Sigmoid colon (tissue), 6 donors: ENCODE measurements at regions not wholly inside any gene's neighbourhood (a gene's known extent, or its start where the extent isn't known, plus 50 kb on each side); places are given as distances from the start of the nearest gene placed in this dataset.

ENCODE experiments used
- DNase-seq: peaks from one replicate; pipeline ENCODE4 v3.0.0-alpha.2; 2019
- H3K27ac ChIP-seq, 4 donors: fragments of 200-600 bp; sonication (generic); one replicate each; pipeline ENCODE4 v1.5.1; 2016 to 2019; ENCODE audit warnings: mild to moderate bottlenecking in 1 of 4
- H3K27me3 ChIP-seq, 3 donors: fragments of 200-600 bp; sonication (generic); one replicate each; pipeline ENCODE4 v1.5.1; 2019; ENCODE audit warnings: mild to moderate bottlenecking in 1 of 3
- H3K36me3 ChIP-seq, 4 donors: fragments of 200-600 bp; sonication (generic); one replicate each; pipeline ENCODE4 v1.5.1; 2016 to 2019
- H3K4me1 ChIP-seq, 4 donors: fragments of 200-600 bp; sonication (generic); one replicate each; pipeline ENCODE4 v1.5.1; 2017 to 2019
- H3K4me3 ChIP-seq, 4 donors: fragments of 200-600 bp; sonication (generic); one replicate each; pipeline ENCODE4 v1.5.1; 2017 to 2019; ENCODE audit warnings: mild to moderate bottlenecking in 2 of 4, moderate library complexity in 1 of 4
- H3K9me3 ChIP-seq, 4 donors: fragments of 200-600 bp in 3 of 4; sonication (generic) in 3 of 4; one replicate each; pipeline versions ENCODE4 v1.5.1 to v1.6.1; 2013 to 2019
- CTCF ChIP-seq, 4 experiments: fragments of 450-650 bp in 3 of 4; fragments of 200-600 bp in 1 of 4; IDR thresholded peaks; one replicate each; pipeline ENCODE4 v1.5.1; 2016 to 2019; ENCODE audit warnings: antibody characterized with exemption in 4 of 4, mild to moderate bottlenecking in 3 of 4, moderate library complexity in 2 of 4
- EP300 ChIP-seq, 4 donors: sonication (generic); formaldehyde crosslinking; IDR thresholded peaks; one replicate each; pipeline ENCODE4 v1.6.1; 2017; ENCODE audit warnings: antibody characterized with exemption in 4 of 4
- POLR2A ChIP-seq, 2 donors: fragments of 450-650 bp; IDR thresholded peaks; one replicate each; pipeline ENCODE4 v1.6.1; 2016; ENCODE audit warnings: antibody characterized with exemption in 2 of 2, mild to moderate bottlenecking in 2 of 2, moderate library complexity in 2 of 2
- POLR2AphosphoS5 ChIP-seq, 4 donors: sonication (generic); formaldehyde crosslinking; IDR thresholded peaks; one replicate each; pipeline ENCODE4 v1.6.1; 2017; ENCODE audit warnings: antibody characterized with exemption in 4 of 4
- WGBS, 2 donors: extraction: QIAGEN DNeasy Blood & Tissue Kit; methylation state at CpG; one replicate each; pipeline ENCODE4 v1.1.7; 2013; 5-methylcytosine and 5-hydroxymethylcytosine counted together
- intact Hi-C: fragments of 100-400 bp; cut with DNase I; formaldehyde crosslinking; loops from one replicate; pipeline ENCODE4 v1.15.1; 2023
- donor health status: healthy with polysubstance abuse.
- donor health status: healthy.

GRCh38 chr1:87712261-87713010 lies 383.8 kb downstream of the LMO4 start:
- no peak for TF ChIP-seq POLR2AphosphoS5 (IDR thresholded peaks at IDR 0.05)
- no peak for TF ChIP-seq POLR2A (IDR thresholded peaks at IDR 0.05)
- TF ChIP-seq EP300 (IDR thresholded peaks at IDR 0.05), result no peak
- 48 to 74% methylated on average over 2 of the region's 2 CpGs for WGBS, 2 donors
- intact Hi-C loops, result no loop called here
- no peak overlapping the region for H3K27ac ChIP-seq
- H3K27me3 ChIP-seq, result no peaks in the 10 kb centered on the region
- peaks cover 0 to 12% (median 5%) of the 10 kb centered on the region in 4 donors for H3K4me1 ChIP-seq
- no peak overlapping the region for H3K4me3 ChIP-seq
- DNase-seq, result no peak
- H3K36me3 ChIP-seq, result no peaks in the 10 kb centered on the region
- H3K9me3 ChIP-seq, result no peaks in the 10 kb centered on the region

GRCh38 chr1:87714278-87714677 lies 385.6 kb downstream of the LMO4 start:
- WGBS, 2 donors, result 96 to 98% methylated on average over 2 of the region's 2 CpGs
- Histone ChIP-seq H3K27ac (no peak overlapping the region), H3K4me1 (peaks cover 0 to 22% (median 14%) of the 10 kb centered on the region in 4 donors), H3K4me3 (no peak overlapping the region), H3K27me3 (no peaks in the 10 kb centered on the region), H3K36me3 (no peaks in the 10 kb centered on the region), H3K9me3 (no peaks in the 10 kb centered on the region)
- TF ChIP-seq CTCF (IDR thresholded peaks at IDR 0.05) (no peak), EP300 (IDR thresholded peaks at IDR 0.05) (no peak), POLR2AphosphoS5 (IDR thresholded peaks at IDR 0.05) (no peak), POLR2A (IDR thresholded peaks at IDR 0.05) (no peak)
- DNase-seq, result no peak
- intact Hi-C loops, result no loop called here

GRCh38 chr1:87715052-87715451 lies 386.4 kb downstream of the LMO4 start:
- TF ChIP-seq POLR2AphosphoS5 (IDR thresholded peaks at IDR 0.05), result no peak
- TF ChIP-seq EP300 (IDR thresholded peaks at IDR 0.05), result no peak
- no peak for TF ChIP-seq CTCF (IDR thresholded peaks at IDR 0.05)
- TF ChIP-seq POLR2A (IDR thresholded peaks at IDR 0.05), result no peak
- intact Hi-C loops, result no loop called here
- WGBS, 2 donors, result 81 to 85% methylated on average over 3 of the region's 3 CpGs

GRCh38 chr1:87715471-87715870 lies 386.8 kb downstream of the LMO4 start:
- DNase-seq, result no peak
- Histone ChIP-seq H3K9me3 (no peaks in the 10 kb centered on the region), H3K4me3 (no peak overlapping the region), H3K27ac (no peak overlapping the region), H3K4me1 (peaks cover 0 to 22% (median 14%) of the 10 kb centered on the region in 4 donors), H3K36me3 (no peaks in the 10 kb centered on the region), H3K27me3 (no peaks in the 10 kb centered on the region)
- intact Hi-C loops, result no loop called here
- 30 to 33% methylated on average over 2 of the region's 2 CpGs for WGBS, 2 donors
- TF ChIP-seq EP300 (IDR thresholded peaks at IDR 0.05) (no peak), POLR2A (IDR thresholded peaks at IDR 0.05) (no peak), CTCF (IDR thresholded peaks at IDR 0.05) (no peak)

More at GRCh38 chr1:87715052-87715451, 386.4 kb downstream of the LMO4 start:
- H3K27ac ChIP-seq, result no peak overlapping the region
- H3K27me3 ChIP-seq, result no peaks in the 10 kb centered on the region
- H3K9me3 ChIP-seq, result no peaks in the 10 kb centered on the region
- no peak for DNase-seq
- H3K4me1 ChIP-seq, result peaks cover 0 to 22% (median 14%) of the 10 kb centered on the region in 4 donors
- H3K36me3 ChIP-seq, result no peaks in the 10 kb centered on the region
- no peak overlapping the region for H3K4me3 ChIP-seq

- no peaks in the 10 kb centered on the region for H3K36me3 ChIP-seq
- 86 to 88% methylated on average over 2 of the region's 2 CpGs for WGBS, 2 donors
- DNase-seq, result no peak
- TF ChIP-seq POLR2AphosphoS5 (IDR thresholded peaks at IDR 0.05), result no peak
- TF ChIP-seq EP300 (IDR thresholded peaks at IDR 0.05), result no peak
- no peaks in the 10 kb centered on the region for H3K27me3 ChIP-seq
- H3K4me1 ChIP-seq, result peaks cover 0 to 17% (median 10%) of the 10 kb centered on the region in 4 donors
- H3K9me3 ChIP-seq, result no peaks in the 10 kb centered on the region
- no peak overlapping the region for H3K4me3 ChIP-seq
- no peak overlapping the region for H3K27ac ChIP-seq
- intact Hi-C loops, result no loop called here
These were observed 388.5 kb downstream of the LMO4 start for GRCh38 chr1:87717157-87717670.
